ENCODE measurements at regions not wholly inside any gene's neighbourhood (a gene's known extent, or its start where the extent isn't known, plus 50 kb on each side); places are given as distances from the start of the nearest gene placed in this dataset.

DNA sequence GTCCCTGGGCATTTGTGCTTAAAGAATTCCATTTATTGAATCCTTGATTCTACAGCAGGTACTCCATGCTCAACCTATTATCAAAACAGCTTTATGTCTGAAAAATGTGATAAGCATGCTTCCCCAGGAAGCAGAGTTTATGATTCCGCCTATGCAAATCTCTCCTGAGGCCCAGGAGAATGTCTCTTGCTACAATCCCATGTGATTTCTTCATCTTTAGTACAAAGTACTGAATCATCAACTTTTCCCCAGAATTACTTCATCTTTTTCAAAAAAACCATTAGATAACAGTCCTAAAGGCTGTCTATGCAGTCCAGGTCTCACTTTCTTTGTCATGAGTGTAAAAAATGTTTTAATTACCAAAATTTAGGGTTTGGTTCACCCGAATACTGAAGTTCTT, 130.2 kb upstream of the ADAMTSL1 start:
- intact Hi-C loops (cut with micrococcal nuclease): no loop called here

DNA sequence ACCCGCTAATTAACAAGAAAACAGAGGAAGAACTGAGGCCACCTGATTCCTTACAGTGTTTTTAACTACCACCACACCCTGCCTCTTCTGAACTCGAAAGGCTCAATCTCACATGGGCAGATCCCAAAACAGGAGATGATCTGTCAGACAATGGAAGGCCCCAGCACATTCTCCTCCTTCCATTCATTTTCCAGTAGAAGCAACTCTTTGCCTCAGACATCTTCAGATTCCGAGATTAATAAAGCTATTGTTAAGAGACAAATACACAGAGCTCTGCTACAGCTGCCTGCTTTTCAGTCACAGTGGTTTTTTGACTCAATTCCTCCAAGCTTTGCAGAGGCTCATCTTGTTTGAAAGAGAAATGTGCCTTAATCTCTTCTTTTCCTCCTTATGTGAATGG, 127.2 kb upstream of the ADAMTSL1 start:
- intact Hi-C loops (cut with micrococcal nuclease): no loop called here

DNA sequence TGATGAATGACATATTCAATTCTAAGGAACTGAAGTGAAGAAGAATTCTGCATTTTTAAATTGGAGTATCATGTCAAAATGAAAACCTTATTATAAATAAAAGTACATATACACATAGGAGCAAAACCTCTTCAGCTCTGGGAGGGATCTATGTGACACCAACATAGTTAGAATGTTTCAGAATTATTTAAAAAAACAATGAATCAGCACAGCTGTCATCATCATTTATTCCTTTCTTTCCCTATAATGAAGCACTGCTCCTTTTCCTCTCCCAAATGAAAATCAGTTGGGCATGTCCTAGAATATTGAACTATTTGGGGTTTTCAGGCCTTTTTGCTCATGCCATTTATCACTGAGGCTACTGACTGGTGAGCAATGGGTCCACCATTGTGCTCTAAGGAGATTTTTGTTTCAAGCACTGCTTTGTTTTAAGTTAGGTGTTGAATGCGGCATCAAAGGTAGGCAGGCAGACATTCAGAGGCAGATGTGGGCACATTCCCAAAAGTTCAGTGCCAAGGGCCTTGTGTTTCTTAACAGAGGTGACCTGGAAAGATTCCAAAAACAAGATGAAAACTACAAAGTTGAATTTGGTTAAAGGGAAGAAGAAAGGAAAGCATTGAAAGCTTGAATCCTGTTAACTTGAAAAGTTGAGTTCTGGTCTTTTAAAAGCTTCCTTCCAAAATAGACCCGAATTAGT, 126.4 kb upstream of the ADAMTSL1 start:
- intact Hi-C loops (cut with micrococcal nuclease): no loop called here

DNA sequence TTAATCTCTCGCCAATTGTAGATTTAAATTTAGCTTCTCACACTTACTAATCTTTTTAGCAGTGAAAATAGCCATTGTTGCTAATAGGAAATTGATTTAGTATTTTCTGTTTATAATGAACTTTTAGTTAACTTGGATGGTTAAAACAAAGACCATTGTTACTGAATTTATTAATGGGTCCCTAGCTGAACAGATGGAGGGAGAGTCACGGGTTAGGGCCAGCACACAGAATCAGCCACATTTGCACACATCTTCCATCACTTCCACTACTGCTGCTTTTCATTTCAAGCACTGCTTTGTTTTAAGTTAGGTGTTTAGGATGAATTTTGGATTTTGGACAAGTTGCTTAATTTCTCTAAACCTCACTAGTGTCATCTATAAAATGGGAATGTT, 125.9 kb upstream of the ADAMTSL1 start:
- intact Hi-C loops (cut with micrococcal nuclease): no loop called here

DNA sequence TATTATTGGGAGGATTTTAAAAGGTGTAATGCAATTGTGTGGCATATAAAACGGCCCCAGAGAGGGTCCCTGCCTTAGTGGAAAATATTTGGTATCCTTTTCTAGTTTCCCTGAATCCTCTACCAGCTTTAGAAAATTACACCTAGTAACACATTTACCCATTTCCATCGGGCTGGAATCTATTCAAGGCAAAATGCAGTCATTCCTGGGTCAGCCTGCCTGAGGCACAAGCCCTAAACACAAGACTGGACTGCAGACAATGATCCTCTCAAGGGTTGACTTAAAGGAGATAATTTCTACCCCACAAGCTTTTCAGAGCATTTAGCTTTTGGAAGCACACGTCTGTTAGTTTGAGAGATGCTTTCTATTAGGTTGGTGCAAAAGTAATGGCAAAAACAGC, 124.4 kb upstream of the ADAMTSL1 start:
- intact Hi-C loops (cut with micrococcal nuclease): no loop called here

DNA sequence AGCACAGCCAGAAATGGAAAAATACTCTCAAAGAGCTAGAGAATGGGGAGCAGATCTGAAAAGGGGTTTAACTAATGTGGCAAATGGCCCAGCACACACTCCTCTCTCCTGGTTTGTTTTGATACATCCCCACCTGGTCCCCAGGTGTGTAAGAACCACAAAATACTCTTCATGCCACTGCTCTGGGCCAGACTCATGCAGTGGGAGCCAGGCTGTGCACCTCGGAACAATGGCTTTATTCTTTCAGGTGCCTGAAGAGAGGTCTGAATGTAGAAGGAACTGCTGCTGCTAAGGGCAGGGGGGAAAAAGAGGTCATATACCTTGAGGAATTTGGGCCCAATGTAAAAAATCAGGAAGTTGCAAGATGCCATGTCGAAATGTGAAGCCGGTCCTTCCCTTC, 123.9 kb upstream of the ADAMTSL1 start:
- intact Hi-C loops (cut with micrococcal nuclease): no loop called here

DNA sequence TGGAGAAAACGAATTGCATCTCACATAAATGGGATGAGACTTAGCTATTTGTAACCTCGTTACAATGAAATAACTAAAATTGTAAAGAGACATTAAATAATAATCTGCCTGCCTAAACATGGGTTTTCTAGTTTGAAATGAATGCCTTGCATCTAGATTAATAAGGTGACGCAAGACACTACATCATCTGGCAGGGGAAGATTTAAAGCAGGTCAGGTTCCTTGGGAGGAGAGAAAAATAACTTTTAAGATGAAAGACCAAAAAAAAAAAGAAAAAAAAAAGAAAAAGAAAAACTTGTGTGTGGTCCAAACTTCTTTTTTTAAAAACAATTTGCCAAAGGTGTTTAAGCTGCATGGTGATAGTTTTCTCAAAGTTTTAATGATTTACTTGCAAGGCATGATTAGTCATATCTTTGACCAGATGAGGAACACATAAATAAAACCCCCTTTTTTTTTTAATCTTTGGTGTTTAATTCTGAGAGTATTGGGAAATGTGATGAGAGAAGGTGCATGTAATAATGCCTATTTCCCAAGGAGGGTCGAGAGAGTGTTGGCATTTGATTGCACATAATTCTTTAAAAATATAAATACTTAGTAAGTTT, 122.9 kb upstream of the ADAMTSL1 start:
- intact Hi-C loops (cut with micrococcal nuclease): no loop called here

DNA sequence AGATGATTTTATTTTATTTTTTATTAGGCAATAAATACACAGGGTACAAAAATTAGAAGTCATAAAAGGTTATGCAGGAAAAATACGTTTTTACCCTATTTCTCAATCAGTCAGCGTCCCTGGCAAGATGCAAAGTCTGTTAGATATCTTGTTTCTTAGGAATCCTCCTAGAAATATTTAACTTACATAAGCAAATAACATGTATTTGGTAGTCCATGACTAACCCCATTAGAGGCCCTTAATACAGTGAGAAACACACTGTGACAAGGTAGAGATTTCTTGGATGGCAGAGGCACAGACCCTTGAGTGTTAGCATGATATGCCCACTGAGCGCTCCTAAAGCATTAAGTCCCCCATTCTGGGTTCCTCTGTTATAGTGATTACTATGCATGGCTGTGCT, 121.2 kb upstream of the ADAMTSL1 start:
- intact Hi-C loops (cut with micrococcal nuclease): no loop called here

DNA sequence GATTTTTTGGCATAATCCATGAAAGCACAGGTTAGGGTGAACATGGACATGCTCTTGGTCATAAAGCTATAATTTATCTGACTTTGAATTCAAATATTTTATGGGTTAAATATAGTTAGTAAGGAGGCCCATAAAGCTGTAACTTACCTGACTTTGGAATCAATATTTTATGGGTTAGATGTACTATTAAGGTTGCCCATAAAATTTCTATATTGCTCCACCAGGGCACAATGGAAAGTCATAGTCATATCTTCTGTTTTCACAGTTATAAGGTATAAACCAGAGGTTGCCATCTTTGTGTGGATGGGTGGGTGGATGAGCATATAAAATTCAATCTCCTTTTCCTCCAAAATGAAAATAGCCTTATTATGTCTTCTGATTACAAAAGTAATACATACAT, 120.5 kb upstream of the ADAMTSL1 start:
- intact Hi-C loops (cut with micrococcal nuclease): no loop called here

DNA sequence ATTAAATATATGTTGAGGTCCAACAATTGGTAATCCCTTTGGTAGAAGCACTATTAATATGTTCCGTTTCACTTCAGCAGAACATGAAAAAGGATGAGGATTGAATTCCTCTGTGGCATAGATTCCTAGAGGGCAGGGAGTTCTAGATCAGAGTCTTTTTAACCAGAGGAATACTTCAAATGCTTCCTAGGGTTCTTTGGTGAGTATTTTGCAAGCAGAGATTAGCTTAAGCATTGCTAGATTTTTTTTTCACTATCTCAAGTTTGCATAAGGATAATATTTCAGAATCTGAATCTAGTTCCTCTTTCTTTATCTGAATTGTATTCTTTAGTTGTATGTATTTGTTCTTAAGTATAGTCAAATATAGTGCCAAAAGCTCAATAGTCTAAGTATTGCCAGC, 116.6 kb upstream of the ADAMTSL1 start:
- intact Hi-C loops (cut with micrococcal nuclease): no loop called here

DNA sequence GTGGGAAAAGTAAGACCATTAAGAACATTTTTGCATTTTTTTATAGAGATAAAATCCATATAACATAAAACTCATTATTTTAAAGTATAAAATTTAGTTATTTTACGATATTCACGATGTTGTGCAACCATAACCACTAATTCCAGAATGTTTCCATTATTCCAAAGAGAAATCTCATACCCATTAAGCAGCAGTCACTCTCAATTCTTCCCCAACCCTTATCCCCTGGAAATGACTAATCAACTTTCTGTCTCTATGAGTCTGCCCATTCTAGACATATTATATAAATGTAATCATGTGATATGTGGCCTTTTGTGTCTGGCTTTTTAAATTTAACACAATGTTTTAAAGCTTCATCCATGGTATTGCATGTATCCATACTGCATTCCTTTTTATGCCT, 115.6 kb upstream of the ADAMTSL1 start:
- intact Hi-C loops (cut with micrococcal nuclease): no loop called here

DNA sequence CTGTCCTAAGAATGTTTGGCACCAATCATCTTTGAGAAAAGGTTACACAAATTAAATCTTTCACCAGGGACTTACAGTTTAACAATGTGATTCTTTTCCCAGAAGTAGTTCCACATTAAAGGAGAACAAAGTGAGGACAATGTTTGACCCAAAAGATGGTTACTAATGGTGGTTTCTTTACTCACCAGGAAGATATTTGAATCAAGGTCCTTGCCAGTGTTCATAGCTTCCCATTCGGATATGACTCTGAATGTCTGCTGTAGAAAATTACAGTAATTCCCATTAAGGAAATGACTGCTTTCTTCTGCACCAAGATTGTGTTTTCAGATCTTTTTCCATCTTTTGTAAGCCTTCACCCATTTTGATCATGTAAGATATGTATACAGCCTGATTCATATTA, 114.6 kb upstream of the ADAMTSL1 start:
- intact Hi-C loops (cut with micrococcal nuclease): no loop called here

DNA sequence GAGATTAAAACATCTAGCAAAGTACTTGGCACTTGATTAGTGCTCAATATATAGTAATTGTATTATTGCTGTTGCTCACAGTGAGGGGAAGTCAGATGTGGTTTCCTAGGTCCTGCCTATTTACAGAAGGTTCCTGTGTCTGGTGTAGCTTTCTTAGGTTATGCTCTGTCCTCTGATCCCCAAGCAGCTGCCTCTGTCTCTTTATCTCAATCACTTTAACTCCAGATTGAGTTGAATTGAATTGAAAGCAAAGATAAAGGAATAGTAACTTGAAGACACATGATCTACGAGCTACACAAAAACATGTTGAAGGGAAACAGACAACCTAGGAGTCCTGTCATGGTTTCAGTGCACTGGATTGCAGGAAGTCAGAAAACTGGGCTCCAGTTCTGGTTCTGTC, 113.9 kb upstream of the ADAMTSL1 start:
- intact Hi-C loops (cut with micrococcal nuclease): no loop called here

DNA sequence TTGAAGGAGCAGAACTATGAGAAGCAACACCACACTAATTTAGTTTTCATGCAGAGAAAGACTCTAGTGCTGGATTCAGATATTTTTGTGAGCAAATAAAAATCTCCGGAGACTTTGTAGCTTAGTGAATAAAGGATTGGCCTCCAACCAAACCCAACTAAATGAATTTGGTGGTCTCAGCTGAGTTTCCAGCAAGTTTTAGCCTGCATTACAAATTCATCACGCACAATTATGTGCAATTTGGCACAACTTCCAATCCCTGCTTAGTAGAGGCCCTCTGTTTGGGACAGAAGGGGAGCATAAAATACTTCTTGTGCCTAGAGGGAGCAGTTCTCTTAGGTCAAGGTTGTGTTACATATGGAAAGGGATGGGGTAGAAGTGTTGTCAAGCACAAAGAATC, 112.3 kb upstream of the ADAMTSL1 start:
- intact Hi-C loops (cut with micrococcal nuclease): no loop called here

DNA sequence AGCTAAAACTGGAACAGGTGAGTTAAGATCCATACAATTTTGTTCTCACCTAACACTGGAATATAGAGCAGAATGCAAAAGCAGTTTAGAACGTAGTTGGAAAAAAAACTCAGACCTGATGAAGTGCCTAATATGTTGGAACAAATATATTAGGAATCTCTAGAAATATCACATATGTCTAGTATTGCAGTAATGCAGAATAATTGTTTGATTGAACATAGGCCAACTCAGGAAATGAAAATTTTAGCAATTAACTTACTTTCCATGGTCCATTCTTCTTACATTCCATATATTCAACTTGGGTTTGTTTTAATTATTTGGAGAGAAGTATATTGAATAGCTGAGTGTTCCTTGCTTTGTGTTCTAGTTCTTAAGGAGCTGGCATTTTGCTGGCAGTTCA, 111.8 kb upstream of the ADAMTSL1 start:
- intact Hi-C loops (cut with micrococcal nuclease): no loop called here

DNA sequence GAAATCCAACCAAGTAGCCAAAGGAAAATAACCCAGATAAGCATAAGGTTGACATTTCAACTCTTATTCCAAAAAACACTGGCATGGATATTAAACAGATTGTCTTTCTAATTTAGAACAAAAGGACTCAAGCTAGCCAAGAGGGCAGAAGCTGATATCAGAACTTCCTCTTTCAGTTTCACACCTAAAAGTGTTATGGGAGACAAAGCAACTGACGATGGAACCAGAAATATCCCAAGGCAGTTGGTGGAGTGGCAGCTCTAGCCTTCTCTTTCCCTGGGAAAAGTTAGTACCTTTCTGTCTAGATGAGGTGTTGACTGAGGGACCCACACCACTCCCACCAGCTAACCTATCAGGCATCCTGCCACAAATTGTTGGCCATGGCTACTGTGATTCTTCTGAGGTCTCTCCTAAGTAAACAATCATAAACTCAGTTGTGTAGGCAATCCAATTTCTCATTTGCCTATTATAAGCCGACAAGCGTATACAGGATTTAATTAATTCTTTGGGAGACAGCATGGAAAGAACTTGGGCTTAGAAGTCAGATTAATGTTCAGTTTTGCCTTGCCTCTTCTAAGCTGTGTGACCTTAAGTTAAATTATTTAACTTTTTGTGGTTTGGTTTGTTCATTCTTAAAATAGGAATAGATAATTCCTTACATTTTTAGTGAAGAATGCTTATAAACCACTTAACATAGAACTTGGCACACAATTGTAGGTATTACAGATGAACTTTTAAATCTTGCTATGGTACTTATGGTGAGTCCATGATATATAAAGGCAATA, 110.9 kb upstream of the ADAMTSL1 start:
- intact Hi-C loops (cut with micrococcal nuclease): no loop called here

DNA sequence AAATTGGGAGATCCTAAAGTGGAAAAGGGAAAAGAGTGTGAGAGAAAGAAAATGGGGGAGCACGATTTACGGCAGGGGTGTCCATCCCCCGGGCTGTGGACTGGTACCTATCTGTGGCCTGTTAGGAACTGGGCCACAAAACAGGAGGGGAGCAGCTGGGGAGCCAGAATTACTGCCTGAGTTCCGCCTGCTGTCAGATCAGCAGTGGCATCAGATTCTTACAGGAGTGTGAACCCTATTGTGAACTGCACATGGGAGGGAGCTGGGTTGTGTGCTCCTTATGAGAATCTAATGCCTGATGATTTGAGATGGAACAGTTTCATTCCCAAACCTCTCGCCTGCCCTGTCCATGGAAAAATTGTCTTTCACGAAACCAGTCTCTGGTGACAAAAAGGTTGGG, 108.3 kb upstream of the ADAMTSL1 start:
- intact Hi-C loops (cut with micrococcal nuclease): no loop called here

DNA sequence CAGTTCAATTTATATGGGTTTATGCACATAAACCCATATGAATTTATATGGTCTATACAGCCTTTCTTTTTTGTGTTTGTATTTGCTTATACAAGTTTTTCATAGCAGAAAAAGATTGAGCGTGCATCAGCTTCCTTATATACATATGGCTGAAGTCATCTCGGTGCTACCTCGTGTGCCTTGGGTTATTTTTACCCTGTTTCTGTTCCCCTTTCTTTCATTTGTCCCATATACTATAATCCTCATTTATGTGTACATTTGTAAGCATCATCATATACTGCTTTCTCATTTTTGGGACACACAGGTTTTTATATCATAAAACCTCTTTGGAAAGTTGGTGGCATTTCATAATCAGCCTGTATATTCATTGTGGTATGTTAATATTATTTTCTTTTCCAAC, 107.8 kb upstream of the ADAMTSL1 start:
- intact Hi-C loops (cut with micrococcal nuclease): no loop called here

DNA sequence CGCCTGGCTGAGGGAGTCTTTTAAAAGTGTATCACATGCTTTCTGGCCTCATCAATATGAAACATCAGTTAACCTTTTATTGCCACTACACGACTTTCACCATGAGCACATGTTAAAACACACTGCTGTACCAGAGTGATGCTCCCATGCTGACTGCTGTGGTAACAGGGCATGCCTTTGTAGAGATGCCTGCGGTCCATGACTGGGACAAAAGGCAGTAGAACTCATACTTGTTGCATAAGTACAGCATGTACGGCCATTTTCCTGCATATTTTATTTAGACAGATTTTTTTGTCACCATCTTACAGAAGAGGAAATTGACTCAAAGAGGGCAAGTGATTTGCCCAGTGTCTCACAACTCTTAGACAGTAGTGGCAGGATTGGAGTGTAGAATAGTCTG, 105.7 kb upstream of the ADAMTSL1 start:
- intact Hi-C loops (cut with micrococcal nuclease): no loop called here

DNA sequence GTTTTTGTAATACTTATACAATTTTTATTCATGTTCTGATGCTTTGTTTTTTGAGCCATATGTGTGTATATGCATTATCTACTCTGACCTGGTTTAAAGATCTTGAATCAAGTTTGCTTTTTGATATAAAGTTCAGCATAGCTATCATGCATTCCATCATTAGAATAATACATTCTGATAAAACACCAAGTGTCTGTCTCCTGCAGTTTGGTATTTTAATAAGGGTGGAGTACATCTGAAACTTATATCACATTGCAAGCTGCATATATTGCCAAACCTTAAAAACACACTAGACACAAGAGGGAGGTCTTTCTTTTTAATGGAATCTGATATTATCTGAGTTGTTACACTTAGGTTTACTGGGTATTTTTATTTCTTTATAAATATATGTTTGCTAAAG, 102.8 kb upstream of the ADAMTSL1 start:
- intact Hi-C loops (cut with micrococcal nuclease): no loop called here

DNA sequence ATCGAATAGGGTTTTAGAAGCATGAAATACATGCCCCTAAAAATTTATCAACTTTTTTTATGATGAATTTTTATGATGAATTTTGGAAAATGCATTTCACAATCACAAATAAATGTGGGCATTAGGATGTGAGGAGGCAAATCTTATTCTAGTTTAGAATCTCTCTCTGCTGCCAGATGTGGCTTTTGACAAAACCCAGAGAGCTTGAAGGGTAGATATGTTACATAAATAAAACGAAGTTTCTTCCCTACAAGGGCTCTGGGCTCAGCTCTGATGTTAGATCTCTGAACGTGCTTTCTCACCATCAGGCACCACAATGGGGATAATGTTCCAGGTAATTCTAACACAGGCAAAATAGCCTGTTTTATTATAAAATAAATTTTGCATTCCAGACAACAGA, 102.3 kb upstream of the ADAMTSL1 start:
- intact Hi-C loops (cut with micrococcal nuclease): no loop called here

DNA sequence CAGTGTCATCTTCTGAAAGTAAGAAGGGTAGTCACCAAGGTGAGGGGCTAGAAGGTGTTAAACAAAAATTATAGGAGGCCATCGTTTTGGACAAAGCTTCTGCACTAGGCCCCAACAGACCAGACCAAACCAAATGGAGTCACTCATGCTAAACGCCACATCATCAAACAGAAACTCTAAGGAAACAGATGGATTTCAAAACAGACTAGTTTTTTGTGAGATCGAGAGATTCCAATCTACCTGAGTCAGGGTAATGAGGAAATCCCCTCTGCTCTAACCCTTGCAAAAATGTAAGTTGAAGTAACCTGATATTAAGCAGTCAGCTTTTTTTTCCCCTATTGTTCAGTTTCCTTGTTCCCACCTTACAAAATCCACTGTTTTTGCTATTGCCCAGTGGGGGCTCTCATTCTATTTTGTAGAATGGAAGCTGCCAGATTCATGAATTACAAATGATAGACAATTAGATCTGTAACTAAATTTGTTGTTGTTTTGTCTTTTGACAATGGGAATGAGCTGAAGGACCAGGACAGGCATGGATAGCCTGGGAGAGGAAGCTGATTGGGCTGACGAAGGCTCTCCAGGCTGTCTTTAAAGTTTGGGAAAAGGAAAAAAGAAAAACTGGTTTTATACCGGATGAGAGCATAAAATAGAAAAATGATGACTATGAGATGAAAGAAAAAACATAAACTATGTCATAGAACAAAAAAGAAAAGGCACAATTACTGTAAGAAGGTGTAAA, 94.7 kb upstream of the ADAMTSL1 start:
- intact Hi-C loops (cut with micrococcal nuclease): no loop called here
